Sigmoid colon (tissue), 4 donors: ENCODE measurements at regions not wholly inside any gene's neighbourhood (a gene's known extent, or its start where the extent isn't known, plus 50 kb on each side); places are given as distances from the start of the nearest gene placed in this dataset.
"Not testable (repeated sequence)": the region's sequence is repeated elsewhere in the genome, so short reads cannot be mapped to it uniquely, and the experiment has no call there.

Source experiments
- CTCF ChIP-seq, 4 experiments: fragments of 450-650 bp in 3 of 4; fragments of 200-600 bp in 1 of 4; IDR thresholded peaks; one replicate each; pipeline ENCODE4 v1.5.1; 2016 to 2019; ENCODE audit warnings: antibody characterized with exemption in 4 of 4, mild to moderate bottlenecking in 3 of 4, moderate library complexity in 2 of 4
- POLR2A ChIP-seq, 2 donors: fragments of 450-650 bp; IDR thresholded peaks; one replicate each; pipeline ENCODE4 v1.6.1; 2016; ENCODE audit warnings: antibody characterized with exemption in 2 of 2, mild to moderate bottlenecking in 2 of 2, moderate library complexity in 2 of 2
- POLR2AphosphoS5 ChIP-seq, 4 donors: sonication (generic); formaldehyde crosslinking; IDR thresholded peaks; one replicate each; pipeline ENCODE4 v1.6.1; 2017; ENCODE audit warnings: antibody characterized with exemption in 4 of 4

- TF ChIP-seq POLR2A, CTCF, POLR2AphosphoS5 (IDR thresholded peaks at IDR 0.05): not testable (repeated sequence)
Observed at GRCh38 chr6:3613565-3613964, 137.9 kb downstream of the PXDC1 start.
